A549 (cell line): ENCODE measurements at regions not wholly inside any gene's neighbourhood (a gene's known extent, or its start where the extent isn't known, plus 50 kb on each side); places are given as distances from the start of the nearest gene placed in this dataset.

Source experiments
- ATAC-seq, 2 experiments: fragments of 200-7000 bp in 1 of 2; fragments of >200 bp in 1 of 2; cut with Nextera tagmentation in 1 of 2; cut with Tn5 transposase in 1 of 2; 3 replicates each; pipeline versions ENCODE4 v1.8.0 to v1.9.1; 2018 to 2020; ENCODE audit warnings: mild to moderate bottlenecking in 1 of 2, moderate library complexity in 1 of 2
- CTCF ChIA-PET: fragments of 300-600 bp; sonication (Branson Sonifier 250); formaldehyde crosslinking; extraction: SDS; loops from one replicate; lab custom pipeline; 2021; ENCODE audit warnings: antibody characterized with exemption, inconsistent platforms; lab: Yijun Ruan, JAX
- POLR2A ChIA-PET: fragments of 350-600 bp; formaldehyde crosslinking; extraction: SDS; loops from one replicate; lab custom pipeline; 2021; ENCODE audit warnings: antibody characterized with exemption, inconsistent platforms; lab: Yijun Ruan, JAX
- DNase-seq, 2 experiments: peaks; one replicate each; pipeline versions ENCODE4 v3.0.0 to v3.0.0-alpha.2; 2011 to 2016; ENCODE audit warnings: low read depth in 1 of 2, low spot score in 1 of 2
- FAIRE-seq: peaks from 2 replicates; lab custom pipeline; 2011; peaks lifted over from hg19 to GRCh38; lab: Jason Lieb, UNC
- H3K27ac ChIP-seq, 2 experiments: fragments of >200 bp; sonication (Bioruptor Twin); formaldehyde crosslinking; 3 replicates each; pipeline ENCODE4 v1.5.1; 2016 to 2017
- H3K4me1 ChIP-seq: fragments of >200 bp; sonication (Bioruptor Twin); formaldehyde crosslinking; 3 replicates; pipeline ENCODE4 v1.6.1; 2016
- H3K4me2 ChIP-seq: fragments of >200 bp; sonication (Bioruptor Twin); formaldehyde crosslinking; 3 replicates; pipeline ENCODE4 v1.6.1; 2016
- H3K4me3 ChIP-seq: fragments of >200 bp; sonication (Bioruptor Twin); formaldehyde crosslinking; 3 replicates; pipeline ENCODE4 v1.5.1; 2016
- H3K9me3 ChIP-seq: fragments of >200 bp; sonication (Bioruptor Twin); formaldehyde crosslinking; 3 replicates; pipeline ENCODE4 v1.6.1; 2016
- ATOH8 ChIP-seq: fragments of 250-450 bp; sonication (Bioruptor Pico); IDR thresholded peaks from 2 replicates; pipeline ENCODE4 v1.5.0; 2020; ENCODE audit warnings: low read depth, mild to moderate bottlenecking, moderate library complexity
- BHLHE40 ChIP-seq: IDR thresholded peaks from 2 replicates; pipeline ENCODE4 v1.6.1; 2012; ENCODE audit warnings: low read depth, low read length, inconsistent platforms
- CEBPB ChIP-seq, 2 experiments: fragments of >200 bp in 1 of 2; sonication (Bioruptor Twin) in 1 of 2; formaldehyde crosslinking in 1 of 2; IDR thresholded peaks; 2 replicates each; pipeline ENCODE4 v1.6.1; 2012 to 2016
- CHD2 ChIP-seq: fragments of 150-350 bp; IDR thresholded peaks from 2 replicates; pipeline ENCODE4 v1.6.1; 2014; ENCODE audit warnings: low read length; ENCODE audit not compliant: partially characterized antibody
- CTCF ChIP-seq: fragments of >200 bp; sonication (Bioruptor Twin); formaldehyde crosslinking; IDR thresholded peaks from 3 replicates; pipeline ENCODE4 v1.5.1; 2016
- EHMT2 ChIP-seq: fragments of 200-600 bp; sonication (generic); IDR thresholded peaks from 2 replicates; pipeline ENCODE4 v1.6.1; 2016; ENCODE audit warnings: antibody characterized with exemption, low read depth, mild to moderate bottlenecking, moderate library complexity
- ELK1 ChIP-seq: fragments of 150-350 bp; IDR thresholded peaks from 2 replicates; pipeline ENCODE4 v1.6.1; 2014; ENCODE audit warnings: low read depth, mild to moderate bottlenecking, low read length
- FOSL2 ChIP-seq, 2 experiments: fragments of 450-650 bp in 1 of 2; fragments of >200 bp in 1 of 2; sonication (Bioruptor Twin) in 1 of 2; formaldehyde crosslinking; IDR thresholded peaks; 2 replicates each; pipeline versions ENCODE4 v1.5.0 to v1.6.1; 2016 to 2020; ENCODE audit warnings: mild to moderate bottlenecking in 1 of 2, moderate library complexity in 1 of 2
- HDAC2 ChIP-seq: fragments of 200-600 bp; sonication (generic); IDR thresholded peaks from 2 replicates; pipeline ENCODE4 v1.6.1; 2016
- JUNB ChIP-seq: fragments of >200 bp; sonication (Bioruptor Twin); formaldehyde crosslinking; IDR thresholded peaks from 2 replicates; pipeline ENCODE4 v1.6.1; 2016
- KDM1A ChIP-seq: fragments of 200-600 bp; sonication (generic); IDR thresholded peaks from 2 replicates; pipeline ENCODE4 v1.6.1; 2016; ENCODE audit warnings: low read depth, mild to moderate bottlenecking
- MAFK ChIP-seq: fragments of 450-650 bp; IDR thresholded peaks from 2 replicates; pipeline ENCODE4 v1.6.1; 2014; ENCODE audit not compliant: partially characterized antibody
- PHF8 ChIP-seq: fragments of 200-600 bp; sonication (generic); IDR thresholded peaks from 2 replicates; pipeline ENCODE4 v1.6.1; 2016; ENCODE audit warnings: low read depth, mild to moderate bottlenecking, antibody characterized with exemption, moderate library complexity, borderline replicate concordance
- POLR2A ChIP-seq: IDR thresholded peaks from 2 replicates; pipeline ENCODE4 v1.6.1; 2012; ENCODE audit warnings: mild to moderate bottlenecking, low read length
- RAD21 ChIP-seq, 2 experiments: fragments of >200 bp in 1 of 2; sonication (Bioruptor Twin) in 1 of 2; formaldehyde crosslinking in 1 of 2; IDR thresholded peaks in 1 of 2; conservative IDR thresholded peaks in 1 of 2; 2 replicates in 1 of 2; 3 replicates in 1 of 2; pipeline ENCODE4 v1.6.1; 2012 to 2018; ENCODE audit warnings: inconsistent platforms in 1 of 2
- RARB ChIP-seq: fragments of 250-450 bp; sonication (Bioruptor Pico); IDR thresholded peaks from 2 replicates; pipeline ENCODE4 v1.8.0; 2021; ENCODE audit warnings: mild to moderate bottlenecking, moderate library complexity
- RCOR1 ChIP-seq: fragments of 150-350 bp; IDR thresholded peaks from 2 replicates; pipeline ENCODE4 v1.6.1; 2014; ENCODE audit warnings: antibody characterized with exemption, low read length, low read depth
- SMC3 ChIP-seq: fragments of >200 bp; sonication (Bioruptor Twin); formaldehyde crosslinking; IDR thresholded peaks from 3 replicates; pipeline ENCODE4 v1.6.1; 2018; ENCODE audit warnings: inconsistent platforms
- WGBS: methylation state at CpG from one replicate; pipeline ENCODE4 v1.1.6; 2017; ENCODE audit errors: missing lambda C conversion rate; 5-methylcytosine and 5-hydroxymethylcytosine counted together

- ATAC-seq, result peak; percentile 91 to 94
- Histone ChIP-seq H3K9me3 (no peaks in the 10 kb centered on the region), H3K27ac (no peak overlapping the region), H3K4me3 (no peak overlapping the region), H3K4me2 (no peak overlapping the region), H3K4me1 (peaks cover 23% of the 10 kb centered on the region)
- peak; percentile 15 to 57 for DNase-seq
- no peak for TF ChIP-seq HDAC2
- TF ChIP-seq PHF8, result no peak
- no peak for TF ChIP-seq BHLHE40
- peak; percentile 70 for TF ChIP-seq CTCF
- TF ChIP-seq RCOR1, result no peak
- TF ChIP-seq RAD21 (conservative IDR thresholded peaks at IDR 0.05 in 1 of 2, IDR thresholded peaks at IDR 0.05 in 1 of 2), result peak; percentile 85 to 87
- TF ChIP-seq RARB (CRISPR knock-in tag), result no peak
- TF ChIP-seq CEBPB (IDR thresholded peaks at IDR 0.05), result peak; percentile 82 to 93
- no peak for TF ChIP-seq POLR2A
- peak; percentile 76 for TF ChIP-seq SMC3
- no peak for FAIRE-seq
- ChIA-PET POLR2A (no interaction called here), CTCF (interaction anchor here (0.5 to 1.9 kb wide), 38 partner anchors 8 to 919 kb away, joined by 3 to 34 read pairs (median 3); no protein-coding TSS in a partner anchor)
Measured at GRCh38 chr6:122869437-122870024, 80.5 kb downstream of the SMPDL3A start.

- ATAC-seq, result no peak; a peak in 1 of 6 replicates
- TF ChIP-seq KDM1A, result no peak
- no peak for TF ChIP-seq SMC3
Measured at GRCh38 chr6:122871079-122871478, 82.0 kb downstream of the SMPDL3A start.

GRCh38 chr6:122872311-122872710 is 83.3 kb downstream of the SMPDL3A start:
- POLR2A ChIA-PET, result no interaction called here
- Histone ChIP-seq H3K4me3 (no peak overlapping the region), H3K9me3 (no peaks in the 10 kb centered on the region), H3K4me1 (peaks cover 23% of the 10 kb centered on the region), H3K4me2 (peak overlapping the region; percentile 59), H3K27ac (peak overlapping the region; percentile 55 to 75; a peak in 5 of 6 replicates)
- 13% methylated on average over 4 of the region's 4 CpGs for WGBS
- ATAC-seq (peak; percentile 77 to 79; a peak in 5 of 6 replicates), DNase-seq (peak; percentile 4 to 48), FAIRE-seq (no peak)
- TF ChIP-seq ATOH8 (CRISPR knock-in tag) (no peak), JUNB (peak; percentile 57), EHMT2 (no peak), MAFK (no peak), HDAC2 (no peak), ELK1 (no peak), FOSL2 (IDR thresholded peaks at IDR 0.05) (peak; percentile 34; the same call in 1 of the 2 replicates), FOSL2 (CRISPR knock-in tag; IDR thresholded peaks at IDR 0.05) (peak; percentile 59; the same call in 1 of the 2 replicates), CHD2 (no peak)
- CTCF ChIA-PET, result interaction anchor here (0.9 to 2.2 kb wide), 3 partner anchors 443 to 508 kb away, joined by 4 to 7 read pairs (median 4); no protein-coding TSS in a partner anchor

More at GRCh38 chr6:122871079-122871478, 82.0 kb downstream of the SMPDL3A start:
- WGBS, result 69% methylated on average over 1 of the region's 1 CpG
- POLR2A ChIA-PET, result no interaction called here
- DNase-seq (no peak), FAIRE-seq (no peak)
- peak overlapping the region; percentile 59; the same call in 1 of the 3 replicates for H3K4me2 ChIP-seq
- peaks cover 23% of the 10 kb centered on the region for H3K4me1 ChIP-seq
- no peak overlapping the region for H3K4me3 ChIP-seq
- no peaks in the 10 kb centered on the region for H3K9me3 ChIP-seq
- CTCF ChIA-PET, result interaction anchor here (0.9 to 2.2 kb wide), 3 partner anchors 445 to 509 kb away, joined by 4 to 7 read pairs (median 4); no protein-coding TSS in a partner anchor
- H3K27ac ChIP-seq, result peak overlapping the region in 1 of 2 experiments; percentile 75; a peak in 1 of 6 replicates
